ENCODE measurements at regions not wholly inside any gene's neighbourhood (a gene's known extent, or its start where the extent isn't known, plus 50 kb on each side); places are given as distances from the start of the nearest gene placed in this dataset.
A peak's percentile ranks its signal among the peaks of the same experiment; 100 is the strongest.

- no peak for FAIRE-seq
- TF ChIP-seq POLR2AphosphoS5 (IDR thresholded peaks at IDR 0.05; ENCODE audit: low read depth, low read length), result no peak
- no peak for TF ChIP-seq POU2F2 (IDR thresholded peaks at IDR 0.05; ENCODE audit: low read depth, low read length)
- TF ChIP-seq SPI1 (IDR thresholded peaks at IDR 0.05; ENCODE audit: low read depth, low read length), result no peak
- TF ChIP-seq TAF1 (IDR thresholded peaks at IDR 0.05; ENCODE audit: low read depth, low read length), result no peak
- TF ChIP-seq POLR2A (IDR thresholded peaks at IDR 0.05; ENCODE audit: low read depth, low read length), result no peak
- no peak for TF ChIP-seq PAX5 (IDR thresholded peaks at IDR 0.05; ENCODE audit: insufficient read depth, low read length, severe bottlenecking)
- no peak for DNase-seq (ENCODE audit: insufficient read length, low spot score)
These were observed 413.4 kb downstream of the ZNF536 start for GRCh38 chr19:30785458-30786137.

- FAIRE-seq (no peak), DNase-seq (ENCODE audit: insufficient read length, low spot score) (peak; percentile 50)
- TF ChIP-seq PAX5 (IDR thresholded peaks at IDR 0.05; ENCODE audit: insufficient read depth, low read length, severe bottlenecking), result no peak
- TF ChIP-seq SPI1 (IDR thresholded peaks at IDR 0.05; ENCODE audit: low read depth, low read length), result no peak
- TF ChIP-seq TAF1 (IDR thresholded peaks at IDR 0.05; ENCODE audit: low read depth, low read length), result no peak
- TF ChIP-seq POLR2A (IDR thresholded peaks at IDR 0.05; ENCODE audit: low read depth, low read length), result no peak
- TF ChIP-seq POU2F2 (IDR thresholded peaks at IDR 0.05; ENCODE audit: low read depth, low read length), result no peak
- no peak for TF ChIP-seq POLR2AphosphoS5 (IDR thresholded peaks at IDR 0.05; ENCODE audit: low read depth, low read length)
These were observed 412.8 kb downstream of the ZNF536 start for GRCh38 chr19:30784850-30785457.

- no peak for DNase-seq (ENCODE audit: insufficient read length, low spot score)
These were observed 411.8 kb downstream of the ZNF536 start for GRCh38 chr19:30783936-30784335.

GRCh38 chr19:30783212-30783611, 411.0 kb downstream of the ZNF536 start:
- DNase-seq (ENCODE audit: insufficient read length, low spot score) (no peak), FAIRE-seq (no peak)
- TF ChIP-seq POLR2A (IDR thresholded peaks at IDR 0.05; ENCODE audit: low read depth, low read length), result no peak
- no peak for TF ChIP-seq TAF1 (IDR thresholded peaks at IDR 0.05; ENCODE audit: low read depth, low read length)
- TF ChIP-seq SPI1 (IDR thresholded peaks at IDR 0.05; ENCODE audit: low read depth, low read length), result no peak
- TF ChIP-seq PAX5 (IDR thresholded peaks at IDR 0.05; ENCODE audit: insufficient read depth, low read length, severe bottlenecking), result no peak
- TF ChIP-seq POU2F2 (IDR thresholded peaks at IDR 0.05; ENCODE audit: low read depth, low read length), result no peak
- TF ChIP-seq POLR2AphosphoS5 (IDR thresholded peaks at IDR 0.05; ENCODE audit: low read depth, low read length), result no peak

More at GRCh38 chr19:30783936-30784335, 411.8 kb downstream of the ZNF536 start:
- no peak for FAIRE-seq
- no peak for TF ChIP-seq POLR2AphosphoS5 (IDR thresholded peaks at IDR 0.05; ENCODE audit: low read depth, low read length)
- no peak for TF ChIP-seq POU2F2 (IDR thresholded peaks at IDR 0.05; ENCODE audit: low read depth, low read length)
- no peak for TF ChIP-seq SPI1 (IDR thresholded peaks at IDR 0.05; ENCODE audit: low read depth, low read length)
- no peak for TF ChIP-seq TAF1 (IDR thresholded peaks at IDR 0.05; ENCODE audit: low read depth, low read length)
- no peak for TF ChIP-seq POLR2A (IDR thresholded peaks at IDR 0.05; ENCODE audit: low read depth, low read length)
- TF ChIP-seq PAX5 (IDR thresholded peaks at IDR 0.05; ENCODE audit: insufficient read depth, low read length, severe bottlenecking), result no peak

- DNase-seq (ENCODE audit: insufficient read length, low spot score) (no peak), FAIRE-seq (no peak)
- no peak for TF ChIP-seq SPI1 (IDR thresholded peaks at IDR 0.05; ENCODE audit: low read depth, low read length)
- no peak for TF ChIP-seq POLR2A (IDR thresholded peaks at IDR 0.05; ENCODE audit: low read depth, low read length)
- TF ChIP-seq POLR2AphosphoS5 (IDR thresholded peaks at IDR 0.05; ENCODE audit: low read depth, low read length), result no peak
- TF ChIP-seq POU2F2 (IDR thresholded peaks at IDR 0.05; ENCODE audit: low read depth, low read length), result no peak
- TF ChIP-seq PAX5 (IDR thresholded peaks at IDR 0.05; ENCODE audit: insufficient read depth, low read length, severe bottlenecking), result no peak
- TF ChIP-seq TAF1 (IDR thresholded peaks at IDR 0.05; ENCODE audit: low read depth, low read length), result no peak
These were observed 409.3 kb downstream of the ZNF536 start for GRCh38 chr19:30781519-30781918.

GRCh38 chr19:30781047-30781446, 408.9 kb downstream of the ZNF536 start:
- TF ChIP-seq SPI1 (IDR thresholded peaks at IDR 0.05; ENCODE audit: low read depth, low read length) (no peak), PAX5 (IDR thresholded peaks at IDR 0.05; ENCODE audit: insufficient read depth, low read length, severe bottlenecking) (no peak), POU2F2 (IDR thresholded peaks at IDR 0.05; ENCODE audit: low read depth, low read length) (no peak), POLR2A (IDR thresholded peaks at IDR 0.05; ENCODE audit: low read depth, low read length) (no peak), POLR2AphosphoS5 (IDR thresholded peaks at IDR 0.05; ENCODE audit: low read depth, low read length) (no peak), TAF1 (IDR thresholded peaks at IDR 0.05; ENCODE audit: low read depth, low read length) (no peak)
- FAIRE-seq, result no peak
- DNase-seq (ENCODE audit: insufficient read length, low spot score), result no peak

GRCh38 chr19:30780456-30780855, 408.3 kb downstream of the ZNF536 start:
- TF ChIP-seq POLR2AphosphoS5 (IDR thresholded peaks at IDR 0.05; ENCODE audit: low read depth, low read length), result no peak
- FAIRE-seq, result no peak
- DNase-seq (ENCODE audit: insufficient read length, low spot score), result no peak

- FAIRE-seq (no peak), DNase-seq (ENCODE audit: insufficient read length, low spot score) (no peak)
- TF ChIP-seq POLR2A (IDR thresholded peaks at IDR 0.05; ENCODE audit: low read depth, low read length) (no peak), POU2F2 (IDR thresholded peaks at IDR 0.05; ENCODE audit: low read depth, low read length) (no peak), PAX5 (IDR thresholded peaks at IDR 0.05; ENCODE audit: insufficient read depth, low read length, severe bottlenecking) (no peak), TAF1 (IDR thresholded peaks at IDR 0.05; ENCODE audit: low read depth, low read length) (no peak), POLR2AphosphoS5 (IDR thresholded peaks at IDR 0.05; ENCODE audit: low read depth, low read length) (no peak), SPI1 (IDR thresholded peaks at IDR 0.05; ENCODE audit: low read depth, low read length) (no peak)
These were observed 407.8 kb downstream of the ZNF536 start for GRCh38 chr19:30780032-30780431.

- DNase-seq (ENCODE audit: insufficient read length, low spot score), result no peak
- TF ChIP-seq SPI1 (IDR thresholded peaks at IDR 0.05; ENCODE audit: low read depth, low read length) (no peak), POU2F2 (IDR thresholded peaks at IDR 0.05; ENCODE audit: low read depth, low read length) (no peak), POLR2AphosphoS5 (IDR thresholded peaks at IDR 0.05; ENCODE audit: low read depth, low read length) (no peak), PAX5 (IDR thresholded peaks at IDR 0.05; ENCODE audit: insufficient read depth, low read length, severe bottlenecking) (no peak)
- no peak for FAIRE-seq
These were observed 407.0 kb downstream of the ZNF536 start for GRCh38 chr19:30778961-30779715.
